PC-3 (cell line): ENCODE measurements at regions not wholly inside any gene's neighbourhood (a gene's known extent, or its start where the extent isn't known, plus 50 kb on each side); places are given as distances from the start of the nearest gene placed in this dataset.

Source experiments
- ATAC-seq: fragments of 200-7000 bp; cut with Tn5 transposase; 2 replicates; pipeline ENCODE4 v1.9.1; 2020; ENCODE audit warnings: mild to moderate bottlenecking, moderate library complexity
- BruUV-seq: library from RNA; stranded (reverse); fragments of 400-500 nt; replicated peaks from 2 replicates; lab custom pipeline; 2021; lab: Mats Ljungman, UMichigan
- CTCF ChIA-PET: fragments of 300-600 bp; sonication (Branson Sonifier 250); formaldehyde crosslinking; loops from one replicate; lab custom pipeline; 2022; ENCODE audit warnings: antibody characterized with exemption; lab: Charles Lee
- POLR2A ChIA-PET: fragments of 300-600 bp; sonication (Branson Sonifier 250); formaldehyde crosslinking; loops from one replicate; lab custom pipeline; 2022; ENCODE audit warnings: antibody characterized with exemption; ENCODE audit not compliant: unreplicated experiment; lab: Charles Lee
- DNase-seq: peaks from one replicate; pipeline ENCODE4 v3.0.0-alpha.2; 2015
- H2AFZ ChIP-seq: fragments of 300-600 bp; sonication (generic); 2 replicates; pipeline ENCODE4 v1.6.0; 2016; ENCODE audit warnings: antibody characterized with exemption, low read length
- H3F3A ChIP-seq: fragments of 300-600 bp; sonication (generic); one replicate; pipeline ENCODE4 v1.6.0; 2017; ENCODE audit warnings: antibody characterized with exemption, low read length, control low read depth, mild to moderate bottlenecking; ENCODE audit not compliant: unreplicated experiment
- H3K27ac ChIP-seq: fragments of 300-600 bp; sonication (generic); 2 replicates; pipeline ENCODE4 v1.5.1; 2016; ENCODE audit warnings: mild to moderate bottlenecking, low read length
- H3K27me3 ChIP-seq: fragments of 300-600 bp; sonication (generic); 2 replicates; pipeline ENCODE4 v1.6.1; 2016; ENCODE audit warnings: low read length, mixed read lengths
- H3K36me3 ChIP-seq: fragments of 300-600 bp; sonication (generic); 2 replicates; pipeline ENCODE4 v1.6.1; 2016; ENCODE audit warnings: low read depth, mixed run types, low read length, mixed read lengths
- H3K4me1 ChIP-seq: fragments of 300-600 bp; sonication (generic); 2 replicates; pipeline ENCODE4 v1.5.1; 2016; ENCODE audit warnings: low read length; ENCODE audit not compliant: insufficient read depth
- H3K4me2 ChIP-seq: fragments of 300-600 bp; sonication (generic); 2 replicates; pipeline ENCODE4 v1.6.0; 2016; ENCODE audit warnings: low read length
- H3K4me3 ChIP-seq: fragments of 300-600 bp; sonication (generic); 2 replicates; pipeline ENCODE4 v1.5.1; 2016; ENCODE audit warnings: mild to moderate bottlenecking, low read length, mixed read lengths
- H3K79me2 ChIP-seq: fragments of 300-600 bp; sonication (generic); 2 replicates; pipeline ENCODE4 v1.6.1; 2017; ENCODE audit warnings: low read length, mixed read lengths
- H3K9ac ChIP-seq: fragments of 300-600 bp; sonication (generic); 2 replicates; pipeline ENCODE4 v1.6.0; 2016; ENCODE audit warnings: mild to moderate bottlenecking, low read length
- H3K9me2 ChIP-seq: fragments of 300-600 bp; sonication (generic); replicated peaks from 2 replicates; pipeline ENCODE4 v1.6.1; 2016; ENCODE audit warnings: mixed run types, low read length, mixed read lengths
- H3K9me3 ChIP-seq: fragments of 300-600 bp; sonication (generic); 2 replicates; pipeline ENCODE4 v1.6.1; 2016; ENCODE audit warnings: low read length, mixed read lengths
- H4K20me1 ChIP-seq: fragments of 300-600 bp; sonication (generic); 2 replicates; pipeline ENCODE4 v1.6.1; 2016; ENCODE audit warnings: low read length, mixed read lengths
- CTCF ChIP-seq: fragments of 300-600 bp; sonication (generic); conservative IDR thresholded peaks from 2 replicates; pipeline ENCODE4 v1.5.1; 2017; ENCODE audit warnings: antibody characterized with exemption, low read depth, mild to moderate bottlenecking, low read length
- EZH2 ChIP-seq: fragments of 300-600 bp; sonication (generic); IDR thresholded peaks from one replicate; pipeline ENCODE4 v1.6.1; 2017; ENCODE audit warnings: antibody characterized with exemption, mild to moderate bottlenecking, low read length; ENCODE audit not compliant: unreplicated experiment
- EZH2phosphoT487 ChIP-seq: fragments of 300-600 bp; sonication (generic); IDR thresholded peaks from 2 replicates; pipeline ENCODE4 v1.6.1; 2018; ENCODE audit warnings: mild to moderate bottlenecking, antibody characterized with exemption, low read length, borderline replicate concordance
- intact Hi-C: fragments of 100-400 bp; cut with micrococcal nuclease; formaldehyde crosslinking; loops from 2 replicates; pipeline ENCODE4 v1.9.0; 2023

DNA sequence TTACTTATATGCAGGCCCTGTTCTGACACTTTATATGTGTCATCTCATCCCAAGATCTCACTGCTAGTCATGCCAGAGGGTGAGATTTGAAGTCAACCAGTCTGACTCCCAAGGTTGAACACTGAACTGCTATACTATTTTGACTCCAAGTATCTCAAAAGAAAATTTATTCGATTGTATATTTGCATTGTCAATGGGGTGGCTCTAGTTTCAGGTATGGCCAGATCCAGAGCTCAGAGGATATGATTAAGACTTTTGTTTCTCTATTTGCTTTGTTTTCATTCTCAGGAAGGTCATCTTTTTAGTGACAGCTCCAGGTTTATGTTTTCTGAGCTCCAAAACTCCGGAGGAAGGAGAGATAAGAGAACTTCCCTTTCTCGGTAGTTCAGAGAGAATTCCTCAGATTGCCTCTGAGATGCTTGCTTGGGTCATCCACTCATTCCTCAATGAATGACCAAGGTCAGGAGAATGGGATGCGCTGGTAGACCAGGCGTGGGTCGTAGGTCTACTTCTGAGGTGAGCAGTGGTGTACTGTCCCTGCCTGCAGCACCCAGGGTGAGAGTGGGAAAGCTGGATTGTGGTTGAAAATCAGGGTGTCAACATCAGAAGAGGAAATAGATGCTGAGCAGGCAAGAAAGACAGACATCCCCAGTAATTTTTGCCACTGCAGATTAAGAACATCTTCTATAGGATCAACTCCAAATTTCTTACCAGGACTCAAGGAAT, 99.3 kb downstream of the PFDN4 start:
- no peak overlapping the region for H2AFZ ChIP-seq
- H3K79me2 ChIP-seq: no peaks in the 10 kb centered on the region
- no peak overlapping the region for H3K9ac ChIP-seq
- H3K36me3 ChIP-seq: no peaks in the 10 kb centered on the region
- peaks cover 56% of the 10 kb centered on the region for H3K27me3 ChIP-seq
- no peak overlapping the region for H3K4me2 ChIP-seq
- ATAC-seq (no peak), DNase-seq (no peak)
- no peak overlapping the region for H3K4me3 ChIP-seq
- H3K9me2 ChIP-seq: no peaks in the 10 kb centered on the region
- TF ChIP-seq EZH2 (no peak), EZH2phosphoT487 (no peak)
- ChIA-PET POLR2A (no interaction called here), CTCF (no interaction called here)
- intact Hi-C loops: no loop called here
- BruUV-seq: no TSS peak
- H3K9me3 ChIP-seq: no peaks in the 10 kb centered on the region
- H3K4me1 ChIP-seq: no peaks in the 10 kb centered on the region
- H3F3A ChIP-seq: no peaks in the 10 kb centered on the region
- H3K27ac ChIP-seq: no peak overlapping the region
- no peaks in the 10 kb centered on the region for H4K20me1 ChIP-seq

DNA sequence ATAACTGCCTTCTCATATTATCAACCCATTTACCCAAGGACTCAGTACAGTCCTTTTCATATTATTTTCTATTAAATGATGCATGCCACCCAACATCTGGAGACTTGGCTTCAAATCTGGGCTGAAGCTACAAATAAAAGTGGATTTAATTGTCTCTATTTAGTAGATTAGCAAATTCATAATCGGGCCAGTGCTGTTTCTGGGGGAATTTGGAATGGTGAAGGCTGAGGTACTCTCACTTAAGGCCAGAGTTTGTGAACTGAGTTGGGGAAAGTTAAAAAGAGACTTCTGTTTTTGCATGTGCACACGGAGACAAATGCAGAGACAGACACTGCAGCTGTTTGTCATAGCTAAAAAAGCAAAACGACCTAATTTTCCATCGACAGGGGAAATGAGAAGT, 100.9 kb downstream of the PFDN4 start:
- ATAC-seq: no peak
- H3K36me3 ChIP-seq: no peaks in the 10 kb centered on the region
- no peak overlapping the region for H3K4me2 ChIP-seq
- H3K9me3 ChIP-seq: no peaks in the 10 kb centered on the region
- H3K27me3 ChIP-seq: peaks cover 66% of the 10 kb centered on the region
- H3K79me2 ChIP-seq: no peaks in the 10 kb centered on the region
- H3K4me3 ChIP-seq: no peak overlapping the region
- H3K4me1 ChIP-seq: no peaks in the 10 kb centered on the region
- no peaks in the 10 kb centered on the region for H3F3A ChIP-seq
- H3K9me2 ChIP-seq: no peaks in the 10 kb centered on the region
- no TSS peak for BruUV-seq
- no peaks in the 10 kb centered on the region for H4K20me1 ChIP-seq
- H3K9ac ChIP-seq: no peak overlapping the region
- CTCF ChIA-PET: no interaction called here
- no peak overlapping the region for H2AFZ ChIP-seq
- TF ChIP-seq EZH2phosphoT487 (no peak), EZH2 (no peak), CTCF (no peak)
- no peak for DNase-seq
- no peak overlapping the region for H3K27ac ChIP-seq
- POLR2A ChIA-PET: no interaction called here
- intact Hi-C loops: no loop called here

- ATAC-seq (no peak), DNase-seq (no peak)
- BruUV-seq: no TSS peak
- no peaks in the 10 kb centered on the region for H4K20me1 ChIP-seq
- peaks cover 57% of the 10 kb centered on the region for H3K27me3 ChIP-seq
- no peaks in the 10 kb centered on the region for H3F3A ChIP-seq
- no peak overlapping the region for H3K27ac ChIP-seq
- no peaks in the 10 kb centered on the region for H3K79me2 ChIP-seq
- ChIA-PET POLR2A (no interaction called here), CTCF (no interaction called here)
- no peak overlapping the region for H3K9ac ChIP-seq
- H2AFZ ChIP-seq: no peak overlapping the region
- TF ChIP-seq EZH2phosphoT487 (no peak), EZH2 (no peak), CTCF (no peak)
- H3K9me2 ChIP-seq: no peaks in the 10 kb centered on the region
- H3K4me2 ChIP-seq: no peak overlapping the region
- intact Hi-C loops: no loop called here
- no peaks in the 10 kb centered on the region for H3K4me1 ChIP-seq
- no peaks in the 10 kb centered on the region for H3K36me3 ChIP-seq
- no peak overlapping the region for H3K4me3 ChIP-seq
- H3K9me3 ChIP-seq: no peaks in the 10 kb centered on the region
Measured at GRCh38 chr20:54318892-54319291, 111.0 kb downstream of the PFDN4 start.
